SU-DHL-6 (cell line): ENCODE measurements at regions not wholly inside any gene's neighbourhood (a gene's known extent, or its start where the extent isn't known, plus 50 kb on each side); places are given as distances from the start of the nearest gene placed in this dataset.

Source experiments
- EZH2phosphoT487 ChIP-seq: fragments of 200-600 bp; sonication (generic), shearing (Covaris generic); conservative IDR thresholded peaks from 2 replicates; pipeline ENCODE4 v1.6.1; 2018; ENCODE audit warnings: mild to moderate bottlenecking, antibody characterized with exemption, low read length, moderate library complexity, mixed read lengths
- TF ChIP-seq, protein P1 (sequence below): fragments of 200-600 bp; sonication (generic); IDR thresholded peaks from one replicate; pipeline ENCODE4 v1.5.1; 2017; ENCODE audit warnings: antibody characterized with exemption, mild to moderate bottlenecking, low read length, moderate library complexity; ENCODE audit not compliant: insufficient read depth, poor library complexity, severe bottlenecking

DNA sequence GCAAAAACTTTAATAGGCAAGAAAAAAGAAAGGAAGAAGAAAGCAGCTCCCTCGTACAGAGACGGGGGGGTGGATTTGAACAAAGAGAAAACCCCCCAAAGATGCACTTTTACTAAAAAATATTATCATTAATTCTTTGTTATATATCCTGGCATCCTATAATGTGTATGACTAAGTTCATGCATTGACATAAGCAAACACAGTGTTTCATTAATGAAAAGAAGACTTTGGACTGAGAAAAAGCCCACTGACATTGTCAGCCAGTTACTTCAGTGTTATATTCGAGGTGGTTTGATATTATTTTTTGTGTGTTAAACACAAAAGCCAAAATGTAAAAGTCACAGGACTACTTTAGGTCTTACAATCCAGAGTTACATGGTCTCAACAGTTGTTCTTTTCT lies 110.1 kb upstream of the DPYD start:
- TF ChIP-seq, protein P1, sequence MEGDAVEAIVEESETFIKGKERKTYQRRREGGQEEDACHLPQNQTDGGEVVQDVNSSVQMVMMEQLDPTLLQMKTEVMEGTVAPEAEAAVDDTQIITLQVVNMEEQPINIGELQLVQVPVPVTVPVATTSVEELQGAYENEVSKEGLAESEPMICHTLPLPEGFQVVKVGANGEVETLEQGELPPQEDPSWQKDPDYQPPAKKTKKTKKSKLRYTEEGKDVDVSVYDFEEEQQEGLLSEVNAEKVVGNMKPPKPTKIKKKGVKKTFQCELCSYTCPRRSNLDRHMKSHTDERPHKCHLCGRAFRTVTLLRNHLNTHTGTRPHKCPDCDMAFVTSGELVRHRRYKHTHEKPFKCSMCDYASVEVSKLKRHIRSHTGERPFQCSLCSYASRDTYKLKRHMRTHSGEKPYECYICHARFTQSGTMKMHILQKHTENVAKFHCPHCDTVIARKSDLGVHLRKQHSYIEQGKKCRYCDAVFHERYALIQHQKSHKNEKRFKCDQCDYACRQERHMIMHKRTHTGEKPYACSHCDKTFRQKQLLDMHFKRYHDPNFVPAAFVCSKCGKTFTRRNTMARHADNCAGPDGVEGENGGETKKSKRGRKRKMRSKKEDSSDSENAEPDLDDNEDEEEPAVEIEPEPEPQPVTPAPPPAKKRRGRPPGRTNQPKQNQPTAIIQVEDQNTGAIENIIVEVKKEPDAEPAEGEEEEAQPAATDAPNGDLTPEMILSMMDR, result no peak
- no peak for TF ChIP-seq EZH2phosphoT487
